HT-29 (cell line): ENCODE measurements at regions not wholly inside any gene's neighbourhood (a gene's known extent, or its start where the extent isn't known, plus 50 kb on each side); places are given as distances from the start of the nearest gene placed in this dataset.
"Not testable (repeated sequence)": the region's sequence is repeated elsewhere in the genome, so short reads cannot be mapped to it uniquely, and the experiment has no call there.

Experiments
- DNase-seq: peaks from one replicate; pipeline ENCODE4 v3.0.0-alpha.2; 2015; ENCODE audit warnings: low spot score

GRCh38 chr21:18550361-18550760, 146.8 kb upstream of the TMPRSS15 start:
- no peak for DNase-seq

DNA sequence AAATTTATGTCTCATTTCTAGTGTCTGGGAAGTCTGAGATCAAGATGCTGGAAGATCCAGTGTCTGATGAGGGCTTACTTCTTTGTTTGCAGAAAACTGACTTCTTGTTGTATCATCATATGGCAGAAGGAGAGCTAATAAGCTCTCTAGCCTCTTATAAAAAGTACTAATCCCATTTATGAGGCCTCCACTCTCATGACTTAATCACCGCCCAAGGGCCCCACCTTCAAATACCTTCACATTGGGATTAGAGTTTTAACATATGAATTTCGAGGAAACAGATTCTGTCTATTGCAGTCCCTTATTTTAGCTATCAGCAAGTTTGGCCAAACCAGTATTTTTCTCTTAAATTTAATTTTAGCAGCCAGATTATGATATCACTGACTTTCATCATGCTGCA, 150.2 kb upstream of the TMPRSS15 start:
- no peak for DNase-seq

- not testable (repeated sequence) for DNase-seq
These were observed 164.2 kb upstream of the TMPRSS15 start for GRCh38 chr21:18567770-18568169.

GRCh38 chr21:18588001-18588662, 184.5 kb upstream of the TMPRSS15 start:
- DNase-seq: no peak

GRCh38 chr21:18601146-18601545, 197.6 kb upstream of the TMPRSS15 start:
- DNase-seq: no peak

DNA sequence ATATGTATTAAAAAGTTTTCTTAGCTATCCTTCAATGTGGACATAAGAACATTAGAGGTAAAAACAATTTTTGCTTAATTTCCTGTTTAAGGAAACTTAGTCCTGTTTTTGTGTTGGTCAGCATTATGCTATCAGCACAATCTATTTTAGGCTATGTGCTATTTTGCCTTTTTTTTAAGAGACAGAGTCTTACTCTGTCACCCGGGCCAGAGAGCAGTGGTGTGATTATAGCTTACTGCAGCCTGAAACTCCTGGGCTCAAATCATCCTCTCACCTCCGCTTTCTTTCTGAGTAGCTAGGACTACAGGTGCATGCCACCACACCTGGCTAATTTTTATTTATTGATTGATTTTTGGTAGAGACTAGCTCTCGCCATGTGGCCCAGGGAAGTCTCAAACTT, 199.1 kb upstream of the TMPRSS15 start:
- DNase-seq: no peak

DNA sequence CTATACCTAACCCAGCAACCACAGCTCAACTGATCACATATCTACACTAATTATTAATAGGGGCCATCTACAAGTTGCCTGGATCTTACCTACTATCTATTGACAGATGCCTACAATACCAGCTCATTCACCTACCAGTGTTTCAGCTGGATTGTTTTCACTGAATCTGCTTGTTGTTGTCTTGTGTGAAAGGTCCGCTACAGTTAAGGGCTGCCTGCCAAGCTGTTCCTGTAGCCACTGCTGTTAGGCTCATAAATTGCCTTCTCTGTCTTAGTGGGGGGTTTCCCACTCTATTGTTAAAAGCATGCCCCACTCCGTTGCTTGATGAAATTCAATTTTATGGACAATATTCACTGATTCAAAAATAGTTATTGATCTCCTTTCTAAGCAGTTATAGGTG, 199.7 kb upstream of the TMPRSS15 start:
- DNase-seq: no peak

GRCh38 chr21:18603980-18604379, 200.4 kb upstream of the TMPRSS15 start:
- DNase-seq: no peak

- DNase-seq: no peak
These were observed 204.6 kb upstream of the TMPRSS15 start for GRCh38 chr21:18608226-18608625.

GRCh38 chr21:18614303-18614702, 210.7 kb upstream of the TMPRSS15 start:
- DNase-seq: no peak

DNA sequence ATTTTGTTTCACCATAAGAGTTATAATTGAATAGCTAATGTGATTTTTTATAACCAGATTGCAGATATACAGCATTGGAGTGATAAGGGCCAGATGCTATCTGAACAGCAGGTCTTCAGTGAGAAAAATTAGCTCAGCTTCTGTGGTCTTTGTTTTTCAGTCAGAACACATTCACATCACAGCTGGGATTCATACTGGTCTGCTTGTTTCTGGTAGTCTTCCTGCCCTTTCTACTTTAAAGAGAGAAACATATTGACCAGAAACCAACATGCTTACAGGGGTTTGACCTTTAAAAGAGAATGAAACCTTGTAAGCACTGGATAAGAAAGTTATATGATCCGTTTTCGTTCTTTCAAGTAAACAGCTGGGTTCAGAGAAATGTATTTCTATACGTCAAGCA, 213.7 kb upstream of the TMPRSS15 start:
- no peak for DNase-seq

DNA sequence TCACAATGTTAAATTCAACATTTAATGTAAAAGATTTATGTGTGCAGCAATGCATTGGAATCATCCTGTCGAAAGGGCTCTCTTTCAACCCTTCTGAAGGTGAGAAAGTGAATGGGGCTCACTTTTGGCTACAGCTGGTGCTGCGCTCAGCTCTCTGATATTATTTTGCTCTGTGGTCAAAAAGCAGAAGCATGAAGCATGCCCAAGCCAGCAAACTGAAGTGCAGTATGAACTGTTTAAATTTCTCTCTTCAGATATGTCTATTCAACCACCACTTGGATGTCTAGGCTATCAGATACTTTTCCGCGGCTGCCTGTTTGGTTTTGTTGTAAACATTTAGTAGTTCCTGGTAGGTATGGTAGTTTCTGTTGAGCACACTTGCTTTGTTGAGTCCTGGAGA, 216.9 kb upstream of the TMPRSS15 start:
- DNase-seq: no peak

DNA sequence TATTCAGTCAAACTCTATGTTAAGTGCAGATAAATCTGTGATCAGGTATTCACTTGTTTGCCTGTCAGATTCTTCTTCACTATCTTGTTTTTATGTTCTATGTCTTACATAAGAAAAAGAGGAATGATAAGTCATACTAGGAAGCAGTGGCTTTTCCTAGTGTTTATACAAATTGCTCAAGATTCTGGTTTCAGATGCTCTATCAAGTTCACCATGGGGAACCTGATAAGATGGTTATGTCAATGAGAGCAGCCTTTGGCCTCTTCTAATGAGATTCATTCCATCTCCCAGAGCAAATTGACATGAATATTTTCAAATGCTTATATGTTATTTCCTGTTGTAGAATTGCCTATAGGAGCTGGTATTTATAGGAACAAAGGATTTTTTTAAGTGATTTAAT, 218.8 kb upstream of the TMPRSS15 start:
- DNase-seq: no peak

DNA sequence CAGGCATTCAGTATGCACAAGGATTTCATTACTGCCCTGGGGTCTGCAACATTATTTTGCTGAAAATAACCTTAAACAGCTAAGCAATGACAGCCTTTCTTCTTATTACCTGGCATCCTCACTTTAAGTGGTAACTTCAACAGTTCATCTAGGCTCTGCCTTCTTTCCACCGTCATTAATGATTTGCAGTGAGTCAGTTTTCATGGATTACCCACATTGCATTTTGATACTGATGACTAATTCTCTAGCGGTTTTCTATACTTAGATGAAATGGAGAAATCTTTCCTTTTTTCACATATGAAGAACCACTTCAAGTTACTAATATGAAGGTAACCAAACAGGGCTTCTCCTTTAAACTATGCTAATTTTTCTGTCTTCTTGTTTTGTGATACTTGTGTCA, 226.9 kb upstream of the TMPRSS15 start:
- DNase-seq: no peak

GRCh38 chr21:18636897-18637296, 233.3 kb upstream of the TMPRSS15 start:
- DNase-seq: no peak

DNA sequence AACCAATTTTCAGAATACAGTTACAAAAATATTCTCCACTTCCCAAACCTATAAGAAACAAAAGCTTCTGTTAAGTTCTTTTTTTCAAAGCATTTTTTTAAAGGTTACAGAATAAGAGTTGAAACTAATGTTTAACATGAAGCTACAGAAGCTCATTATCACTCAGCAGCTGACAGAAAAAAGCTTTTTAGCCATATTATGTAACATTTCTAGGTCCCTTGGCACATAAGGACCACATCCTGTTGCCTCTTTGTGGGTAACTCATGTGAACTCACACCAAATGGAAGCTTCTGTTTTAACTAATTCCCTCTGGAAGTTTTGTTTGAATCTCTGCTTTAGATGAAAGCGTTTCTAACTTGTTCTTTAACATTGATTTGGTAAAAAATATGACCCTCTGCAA, 242.5 kb upstream of the TMPRSS15 start:
- DNase-seq: no peak

- no peak for DNase-seq
These were observed 252.3 kb upstream of the TMPRSS15 start for GRCh38 chr21:18655931-18656330.

GRCh38 chr21:18661842-18662241, 258.3 kb upstream of the TMPRSS15 start:
- DNase-seq: no peak

GRCh38 chr21:18663663-18664062, 260.1 kb upstream of the TMPRSS15 start:
- no peak for DNase-seq

DNA sequence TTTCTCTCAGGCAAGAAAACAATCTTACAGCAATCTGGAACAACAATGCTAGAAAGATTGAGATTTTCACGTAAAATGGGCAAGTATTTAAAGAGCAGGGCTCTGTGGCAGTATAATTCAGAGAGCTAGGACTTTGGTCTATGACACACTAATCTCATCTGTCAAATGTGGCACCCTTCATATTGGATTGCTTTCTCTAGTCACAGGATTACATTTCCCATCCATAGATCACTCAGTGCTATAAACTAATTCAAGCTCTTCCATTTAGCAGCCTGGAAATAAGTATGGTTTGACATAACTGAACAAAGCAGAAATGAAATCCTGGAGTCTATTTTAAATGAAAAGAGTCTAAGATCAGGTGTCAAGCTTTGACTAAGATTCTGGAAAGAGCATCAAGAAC, 263.1 kb upstream of the TMPRSS15 start:
- DNase-seq: no peak

GRCh38 chr21:18673789-18674188, 270.2 kb upstream of the TMPRSS15 start:
- no peak for DNase-seq

DNA sequence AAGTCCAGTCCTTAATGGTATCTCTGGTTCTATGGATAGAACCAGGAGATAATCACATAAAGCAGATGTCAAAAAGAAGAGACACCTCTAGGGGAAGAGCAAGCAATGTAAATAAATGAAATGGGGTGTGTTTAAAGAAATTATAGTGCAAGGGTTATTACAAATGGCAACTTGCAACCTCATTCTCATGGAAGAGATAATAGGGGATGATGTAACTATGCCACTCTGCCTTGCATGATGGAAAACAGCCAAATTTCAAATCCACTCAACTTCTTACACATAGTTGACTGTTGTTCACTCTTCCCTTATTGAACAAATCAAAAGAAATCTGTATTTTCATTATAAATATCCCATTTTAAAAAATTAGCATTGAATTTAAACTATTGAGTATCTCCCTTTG, 274.0 kb upstream of the TMPRSS15 start:
- no peak for DNase-seq

DNA sequence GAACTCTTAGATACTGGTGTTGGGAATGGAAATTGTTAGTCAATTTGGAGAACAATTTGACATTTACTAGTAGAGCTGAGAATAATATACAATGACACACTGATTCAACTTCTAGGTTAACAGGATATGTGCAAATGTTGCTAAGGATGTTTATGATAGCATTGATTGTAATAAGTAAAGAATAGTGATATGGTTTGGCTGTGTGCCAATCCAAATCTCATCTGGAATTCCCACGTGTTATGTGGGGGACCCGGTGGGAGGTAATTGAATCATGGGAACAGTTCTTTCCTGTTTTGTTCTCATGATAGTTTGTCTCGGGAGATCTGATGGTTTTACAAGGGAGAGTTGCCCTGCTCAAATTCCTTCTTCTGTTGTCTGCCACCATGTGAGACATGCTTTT, 302.4 kb upstream of the TMPRSS15 start:
- no peak for DNase-seq

- DNase-seq: no peak
These were observed 308.1 kb upstream of the TMPRSS15 start for GRCh38 chr21:18711662-18712061.
